ENCODE measurements at regions not wholly inside any gene's neighbourhood (a gene's known extent, or its start where the extent isn't known, plus 50 kb on each side); places are given as distances from the start of the nearest gene placed in this dataset.
"Not testable (repeated sequence)": the region's sequence is repeated elsewhere in the genome, so short reads cannot be mapped to it uniquely, and the experiment has no call there.

GRCh38 chr4:66555301-66555700 lies 885.0 kb upstream of the EPHA5 start:
- DNase-seq (ENCODE audit: low spot score): no peak

GRCh38 chr4:66554826-66555225 lies 884.5 kb upstream of the EPHA5 start:
- DNase-seq (ENCODE audit: low spot score): no peak

- not testable (repeated sequence) for DNase-seq (ENCODE audit: low spot score)
Observed at GRCh38 chr4:66545301-66545700, 875.0 kb upstream of the EPHA5 start.

GRCh38 chr4:66544281-66544680 lies 874.0 kb upstream of the EPHA5 start:
- DNase-seq (ENCODE audit: low spot score): no peak

- no peak for DNase-seq (ENCODE audit: low spot score)
Observed at GRCh38 chr4:66539745-66540144, 869.5 kb upstream of the EPHA5 start.

GRCh38 chr4:66524781-66525180 lies 854.5 kb upstream of the EPHA5 start:
- DNase-seq (ENCODE audit: low spot score): no peak

GRCh38 chr4:66522244-66522643 lies 852.0 kb upstream of the EPHA5 start:
- DNase-seq (ENCODE audit: low spot score): no peak

GRCh38 chr4:66516940-66517339 lies 846.7 kb upstream of the EPHA5 start:
- DNase-seq (ENCODE audit: low spot score): no peak

- DNase-seq (ENCODE audit: low spot score): no peak
Observed at GRCh38 chr4:66506985-66507384, 836.7 kb upstream of the EPHA5 start.

- DNase-seq (ENCODE audit: low spot score): no peak
Observed at GRCh38 chr4:66501997-66502396, 831.7 kb upstream of the EPHA5 start.

- DNase-seq (ENCODE audit: low spot score): no peak
Observed at GRCh38 chr4:66490729-66491128, 820.4 kb upstream of the EPHA5 start.

GRCh38 chr4:66489783-66490452 lies 819.6 kb upstream of the EPHA5 start:
- DNase-seq (ENCODE audit: low spot score): no peak

GRCh38 chr4:66489370-66489769 lies 819.1 kb upstream of the EPHA5 start:
- DNase-seq (ENCODE audit: low spot score): no peak

GRCh38 chr4:66486068-66486467 lies 815.8 kb upstream of the EPHA5 start:
- no peak for DNase-seq (ENCODE audit: low spot score)

GRCh38 chr4:66482186-66482585 lies 811.9 kb upstream of the EPHA5 start:
- no peak for DNase-seq (ENCODE audit: low spot score)

- DNase-seq (ENCODE audit: low spot score): no peak
Observed at GRCh38 chr4:66475596-66475995, 805.3 kb upstream of the EPHA5 start.

- DNase-seq (ENCODE audit: low spot score): no peak
Observed at GRCh38 chr4:66465111-66465510, 794.8 kb upstream of the EPHA5 start.

- DNase-seq (ENCODE audit: low spot score): not testable (repeated sequence)
Observed at GRCh38 chr4:66462890-66463289, 792.6 kb upstream of the EPHA5 start.

GRCh38 chr4:66451741-66452140 lies 781.5 kb upstream of the EPHA5 start:
- DNase-seq (ENCODE audit: low spot score): no peak

GRCh38 chr4:66443008-66443407 lies 772.7 kb upstream of the EPHA5 start:
- no peak for DNase-seq (ENCODE audit: low spot score)

GRCh38 chr4:66439508-66439907 lies 769.2 kb upstream of the EPHA5 start:
- DNase-seq (ENCODE audit: low spot score): no peak

- DNase-seq (ENCODE audit: low spot score): no peak
Observed at GRCh38 chr4:66433706-66434105, 763.4 kb upstream of the EPHA5 start.

GRCh38 chr4:66430856-66431255 lies 760.6 kb upstream of the EPHA5 start:
- DNase-seq (ENCODE audit: low spot score): no peak

GRCh38 chr4:66429276-66429675 lies 759.0 kb upstream of the EPHA5 start:
- DNase-seq (ENCODE audit: low spot score): no peak

- no peak for DNase-seq (ENCODE audit: low spot score)
Observed at GRCh38 chr4:66416425-66416824, 746.1 kb upstream of the EPHA5 start.

All from CD4-positive, alpha-beta T cell treated with Interleukin-2 at 100 ng/mL for 4 hours (primary cell).